ENCODE measurements at regions not wholly inside any gene's neighbourhood (a gene's known extent, or its start where the extent isn't known, plus 50 kb on each side); places are given as distances from the start of the nearest gene placed in this dataset.

- no peak for TF ChIP-seq CTCF (IDR thresholded peaks at IDR 0.05)
- TF ChIP-seq EP300 (IDR thresholded peaks at IDR 0.05) = no peak
- no peak for TF ChIP-seq POLR2A (IDR thresholded peaks at IDR 0.05)
- TF ChIP-seq POLR2AphosphoS5 (IDR thresholded peaks at IDR 0.05) = no peak
These were observed 216.3 kb downstream of the SLC6A15 start for GRCh38 chr12:84696281-84696680.

All from sigmoid colon (tissue), 4 donors.